NCI-H1092 (cell line): ENCODE measurements at regions not wholly inside any gene's neighbourhood (a gene's known extent, or its start where the extent isn't known, plus 50 kb on each side); places are given as distances from the start of the nearest gene placed in this dataset.
"Not testable (repeated sequence)": the region's sequence is repeated elsewhere in the genome, so short reads cannot be mapped to it uniquely, and the experiment has no call there.

Experiments used
- DNase-seq: peaks from one replicate; lab custom pipeline; 2025; lab: John Stamatoyannopoulos, UW

DNA sequence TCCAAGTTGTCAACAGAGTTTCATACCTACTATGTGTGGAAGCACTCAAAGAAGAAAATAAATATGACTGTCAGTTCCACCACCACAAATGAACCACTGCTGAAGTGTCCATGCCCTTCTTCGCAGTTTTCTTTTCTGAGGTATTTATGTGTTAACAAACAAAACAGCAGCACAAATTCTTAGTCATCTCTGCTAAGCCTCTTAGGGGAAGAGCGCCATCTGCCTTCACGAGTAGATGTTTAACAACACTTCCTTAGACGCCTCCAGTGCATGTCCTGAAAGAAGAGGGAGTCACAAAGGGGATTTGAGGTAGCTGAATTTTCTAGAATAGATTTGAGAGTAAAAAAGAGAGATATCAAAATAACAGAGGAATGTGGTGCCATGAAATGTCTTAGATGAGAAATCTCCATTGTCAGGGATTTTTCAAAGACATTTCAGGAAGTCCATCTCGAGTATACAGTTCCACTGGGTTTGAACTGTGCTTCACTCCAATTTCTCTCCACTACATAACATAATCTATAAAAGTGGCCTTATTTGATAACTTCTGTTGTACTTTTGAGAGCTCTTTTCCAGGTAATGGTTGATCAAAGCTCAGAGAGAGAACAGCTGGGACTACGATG is 775.3 kb upstream of the POM121L12 start:
- no peak for DNase-seq

DNA sequence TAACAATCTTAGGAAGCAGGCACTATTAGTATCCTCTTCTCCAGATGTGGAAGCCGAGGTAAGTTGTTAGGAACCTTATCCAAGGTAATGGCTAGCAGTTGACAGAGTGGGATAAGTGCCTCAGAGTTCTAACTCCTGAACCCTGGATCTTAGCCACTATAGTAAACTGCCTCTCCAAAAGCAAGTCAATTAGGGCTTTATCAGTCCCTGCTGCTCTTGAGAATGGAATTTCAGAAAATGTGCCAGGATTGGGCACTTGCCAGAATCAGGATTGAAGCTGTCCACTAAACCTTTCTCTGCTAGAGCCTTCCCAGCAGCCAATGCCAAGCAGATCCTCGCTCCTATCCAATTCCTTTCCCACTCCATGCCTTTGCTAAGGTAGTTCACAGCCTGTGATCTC is 777.5 kb upstream of the POM121L12 start:
- no peak for DNase-seq

DNA sequence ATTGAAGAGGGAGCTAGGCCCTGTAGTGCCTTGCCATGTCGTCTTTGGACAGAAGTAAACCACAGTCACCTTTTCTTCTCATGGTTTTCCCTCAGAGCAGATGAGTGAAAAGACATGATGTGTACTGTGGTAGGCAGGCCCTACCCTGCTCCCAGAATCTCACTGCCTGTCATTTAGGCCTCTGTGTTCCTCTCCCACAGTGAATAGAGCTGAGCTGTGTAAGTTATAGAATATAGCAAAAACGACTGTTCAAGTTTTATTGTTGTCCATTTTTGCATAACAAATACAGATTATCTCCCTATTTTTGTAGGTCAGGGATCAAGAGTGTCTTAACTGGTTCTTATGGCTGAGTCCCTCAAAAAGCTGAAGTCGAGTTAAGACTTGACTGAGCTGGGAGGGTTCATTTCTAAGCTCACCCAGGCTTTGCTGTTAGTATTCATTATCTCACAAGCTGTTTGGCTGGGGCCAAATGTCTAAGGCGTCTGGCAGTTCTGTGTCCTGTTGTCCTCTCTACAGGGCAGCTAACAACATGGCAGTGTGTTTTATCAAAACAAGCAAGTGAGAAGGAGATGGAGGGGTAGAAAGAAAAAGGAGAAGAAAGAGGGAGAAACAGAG is 780.9 kb upstream of the POM121L12 start:
- DNase-seq = no peak

DNA sequence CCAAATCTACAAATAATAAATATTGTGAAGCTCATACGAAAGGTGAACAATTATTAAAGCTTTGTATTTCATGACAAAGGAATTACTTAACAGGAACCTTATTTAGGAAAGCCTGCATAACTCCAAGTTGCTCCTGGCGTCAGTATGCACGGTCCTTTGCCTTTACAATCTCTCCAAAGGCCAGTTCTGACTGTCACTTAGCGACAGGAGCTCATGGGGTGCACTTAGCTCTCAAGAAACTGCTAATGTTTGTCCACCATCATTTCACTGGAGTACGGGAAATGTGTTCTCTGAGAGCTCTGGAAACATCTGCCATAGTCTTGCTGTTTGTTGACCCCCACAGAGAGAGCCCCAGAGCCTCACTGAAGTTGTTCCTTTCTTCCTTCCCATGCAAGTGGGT is 781.5 kb upstream of the POM121L12 start:
- DNase-seq = no peak

DNA sequence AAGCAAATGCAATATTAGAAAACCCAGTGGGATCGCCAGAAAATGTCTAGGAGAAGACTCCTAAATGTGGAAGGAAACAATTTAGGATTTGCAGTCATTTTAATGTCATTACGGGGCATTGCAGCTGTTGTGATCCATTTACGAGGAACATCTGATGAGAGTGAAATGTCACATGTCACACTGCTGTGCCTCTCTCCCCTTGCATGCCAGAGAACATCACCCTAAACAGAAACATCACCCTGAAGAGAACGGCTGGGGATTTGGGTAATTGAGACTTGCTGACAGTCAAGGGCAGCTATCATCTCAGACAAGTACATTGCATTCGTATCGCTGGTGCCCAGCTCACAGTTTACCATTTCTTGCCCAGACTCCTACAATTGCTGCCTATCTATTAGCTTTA is 785.7 kb upstream of the POM121L12 start:
- DNase-seq = no peak

DNA sequence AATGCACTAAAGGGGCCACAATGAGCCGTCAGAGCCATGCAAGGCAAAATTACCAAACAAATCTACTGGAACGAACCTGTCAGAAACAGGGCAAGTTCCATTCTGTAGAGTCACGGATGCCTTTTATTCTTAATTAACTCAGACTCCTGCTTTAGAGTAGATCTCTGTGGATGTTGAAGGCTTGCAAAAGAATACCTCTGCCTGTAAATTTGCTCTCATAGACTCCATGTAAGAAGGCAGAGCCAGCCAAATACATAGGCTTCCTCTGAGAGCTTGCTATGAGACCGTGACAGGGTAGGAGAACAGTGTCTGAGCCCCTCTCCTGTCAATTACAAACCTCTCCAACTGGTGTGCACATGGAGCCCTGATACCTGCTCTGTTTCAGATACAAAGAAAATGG is 787.9 kb upstream of the POM121L12 start:
- DNase-seq = no peak

DNA sequence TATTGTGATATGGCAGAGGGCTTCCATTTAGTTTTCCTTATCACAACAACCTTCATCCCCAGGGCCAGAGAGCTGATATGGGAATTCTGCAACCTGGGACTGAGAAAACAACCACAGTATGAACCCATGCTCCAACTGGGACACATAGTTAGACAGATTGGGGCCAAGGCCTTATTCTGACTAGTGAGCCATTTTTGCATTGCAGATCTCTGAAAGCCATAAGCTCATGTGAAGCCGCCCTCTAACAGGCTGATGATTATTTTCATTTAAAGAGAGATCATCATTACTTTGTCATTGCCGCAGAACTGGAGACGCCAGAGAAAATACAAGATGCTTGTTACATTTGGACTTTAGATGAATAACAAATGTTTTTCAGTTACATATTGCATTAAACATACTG is 791.7 kb upstream of the POM121L12 start:
- DNase-seq = no peak

DNA sequence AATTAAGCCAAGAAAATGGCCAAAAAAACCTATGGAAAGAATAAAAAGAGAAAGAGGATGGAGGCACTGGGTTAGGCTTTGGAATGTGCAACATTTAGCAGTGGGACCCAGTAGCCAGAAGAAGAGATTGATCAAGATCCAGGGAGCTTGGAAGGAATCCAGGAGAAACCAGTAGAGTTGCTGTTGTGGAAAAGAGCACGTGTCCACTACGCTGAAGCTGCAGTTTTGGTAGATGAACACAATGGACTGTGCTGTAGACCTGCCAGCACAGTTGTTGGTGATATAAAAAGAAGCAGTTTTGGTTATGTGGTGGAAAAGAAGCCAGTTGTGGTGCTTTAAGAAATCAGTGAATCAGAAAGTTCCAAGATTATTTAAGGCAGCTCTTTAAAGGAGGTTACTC is 802.2 kb upstream of the POM121L12 start:
- DNase-seq = no peak

DNA sequence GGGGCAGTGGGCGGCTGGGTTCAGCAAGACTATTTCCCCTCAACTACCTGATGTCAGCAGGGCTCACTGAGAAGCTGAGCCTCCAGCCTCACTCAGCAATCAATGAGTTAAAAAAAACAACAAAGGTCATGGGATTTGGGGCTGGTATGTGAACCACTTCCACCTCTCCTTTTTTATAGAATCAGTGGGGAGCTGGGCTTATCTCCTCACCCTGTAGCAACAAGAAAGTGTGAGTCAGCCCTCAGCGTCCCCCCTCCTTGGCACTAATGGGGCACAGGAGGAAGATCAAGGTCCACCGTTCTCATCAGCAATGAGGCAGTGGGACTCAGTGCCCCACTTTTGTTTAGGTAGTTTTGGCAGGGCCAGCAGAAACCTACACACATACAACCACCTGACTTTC is 823.5 kb upstream of the POM121L12 start:
- DNase-seq = no peak

DNA sequence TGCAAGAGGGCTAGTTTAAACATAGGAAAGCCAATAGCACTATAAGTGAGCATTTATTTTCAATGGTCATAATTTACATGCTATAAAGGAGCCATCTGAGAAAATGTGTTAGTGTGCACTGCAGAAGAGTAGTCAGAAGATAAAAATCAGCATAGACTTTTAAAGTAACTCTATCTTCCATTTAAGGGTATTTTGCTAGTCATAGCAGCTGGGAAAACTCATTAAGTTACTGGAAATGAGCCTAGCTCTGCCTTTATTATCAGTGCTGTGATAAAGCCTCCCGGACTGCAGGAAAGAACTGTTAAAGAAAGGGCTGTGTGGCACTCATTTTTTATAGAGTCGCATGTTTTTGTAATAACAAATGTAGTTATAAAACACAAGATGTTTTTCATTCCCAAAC is 825.8 kb upstream of the POM121L12 start:
- DNase-seq = no peak

DNA sequence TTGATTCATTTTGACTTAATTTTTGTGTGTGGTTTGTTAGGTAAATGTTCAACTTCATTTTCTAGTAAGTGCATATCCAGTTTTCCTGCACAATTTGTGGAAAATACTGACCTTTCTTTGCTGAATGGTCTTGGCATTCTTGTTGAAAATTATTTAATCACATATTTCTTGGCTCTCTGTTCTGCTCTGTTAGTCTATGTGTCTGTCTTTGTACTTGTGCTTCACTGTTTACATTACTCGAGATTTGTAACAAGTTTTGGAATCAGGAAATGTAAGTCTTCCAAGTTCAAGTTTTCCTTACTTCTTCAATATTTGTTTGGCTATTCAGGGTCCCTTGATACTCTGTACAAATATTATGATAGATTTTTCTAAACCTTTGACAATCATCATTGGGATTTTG is 838.2 kb upstream of the POM121L12 start:
- no peak for DNase-seq

DNA sequence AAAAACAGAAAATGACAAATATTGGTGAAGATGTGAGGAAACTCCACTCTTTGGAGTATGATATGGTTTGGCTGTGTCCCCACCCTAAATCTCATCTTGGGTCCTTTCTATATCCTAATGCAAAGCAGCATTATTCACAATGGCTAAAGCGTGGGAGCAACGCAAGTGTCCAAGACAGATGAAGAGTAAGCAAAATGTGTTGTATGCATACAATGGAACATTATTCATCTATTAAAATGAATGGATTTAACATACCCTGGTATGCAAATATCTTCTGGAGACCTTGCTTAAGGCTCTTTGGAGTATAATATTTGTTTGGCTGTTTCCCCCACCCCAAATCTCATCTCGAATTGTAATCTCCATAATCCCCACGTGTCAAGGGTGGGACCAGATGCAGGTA is 839.8 kb upstream of the POM121L12 start:
- no peak for DNase-seq

DNA sequence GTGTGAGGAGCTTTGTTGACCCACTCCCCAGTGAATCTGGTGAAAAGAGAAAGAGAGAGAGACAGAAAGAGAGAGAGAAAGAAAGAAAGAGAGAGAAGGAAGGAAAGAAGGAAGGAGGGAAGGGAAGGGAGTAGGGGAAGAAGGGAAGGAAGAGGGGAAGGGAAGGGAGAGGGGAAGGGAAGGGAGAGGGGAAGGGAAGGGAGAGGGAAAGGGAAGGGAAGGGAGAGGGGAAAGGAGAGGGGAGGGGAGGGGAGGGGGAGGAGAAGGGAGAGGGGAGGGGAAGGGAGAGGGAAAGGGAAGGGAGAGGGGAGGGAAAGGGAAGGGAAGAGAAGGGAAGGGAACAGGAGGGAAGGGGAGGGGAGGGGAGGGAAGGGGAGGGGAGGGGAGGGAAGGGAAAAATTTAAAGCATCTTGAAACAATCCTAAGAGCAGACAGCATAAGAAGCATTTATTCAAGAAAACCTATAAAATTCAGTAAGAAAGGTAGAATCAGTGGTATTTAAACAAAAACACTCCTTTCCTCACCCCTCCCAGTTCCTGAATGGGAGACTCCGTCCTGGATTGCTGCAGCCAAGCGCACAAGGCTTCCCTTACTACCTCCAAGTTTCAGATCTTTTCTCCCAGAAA is 846.2 kb upstream of the POM121L12 start:
- no peak for DNase-seq

DNA sequence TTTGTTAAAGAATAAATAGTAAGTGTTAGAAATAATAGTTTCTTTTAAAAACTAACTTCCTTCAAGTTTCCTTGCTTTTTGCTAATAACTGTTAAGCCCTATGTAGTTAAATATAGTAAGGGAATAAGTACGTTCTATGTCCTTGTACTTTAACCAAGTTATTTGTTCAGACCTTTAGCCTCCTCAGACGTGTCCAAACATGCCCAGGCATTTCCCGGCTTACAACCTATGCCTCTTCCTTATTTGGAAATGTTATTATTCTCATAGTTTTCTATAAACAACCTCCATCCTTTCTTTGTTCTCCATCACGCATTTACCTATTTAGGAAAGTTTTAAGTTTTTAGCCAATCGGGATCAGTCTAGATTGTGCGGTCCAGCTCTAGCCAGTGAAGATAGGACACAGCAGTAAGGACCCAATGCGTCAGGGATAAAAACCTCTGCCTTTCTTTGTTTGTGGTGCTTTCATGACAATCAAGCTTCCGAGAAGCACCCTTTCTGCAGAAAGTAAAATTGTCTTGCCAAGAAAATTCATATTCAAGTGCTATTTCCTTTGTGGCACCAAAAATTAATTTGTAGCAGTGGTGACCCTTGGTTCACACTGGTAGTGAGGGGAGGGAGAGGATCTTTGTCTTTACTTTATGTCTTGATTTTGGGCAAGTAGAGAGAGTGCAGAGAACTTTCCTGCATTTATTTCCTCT is 851.3 kb upstream of the POM121L12 start:
- no peak for DNase-seq

DNA sequence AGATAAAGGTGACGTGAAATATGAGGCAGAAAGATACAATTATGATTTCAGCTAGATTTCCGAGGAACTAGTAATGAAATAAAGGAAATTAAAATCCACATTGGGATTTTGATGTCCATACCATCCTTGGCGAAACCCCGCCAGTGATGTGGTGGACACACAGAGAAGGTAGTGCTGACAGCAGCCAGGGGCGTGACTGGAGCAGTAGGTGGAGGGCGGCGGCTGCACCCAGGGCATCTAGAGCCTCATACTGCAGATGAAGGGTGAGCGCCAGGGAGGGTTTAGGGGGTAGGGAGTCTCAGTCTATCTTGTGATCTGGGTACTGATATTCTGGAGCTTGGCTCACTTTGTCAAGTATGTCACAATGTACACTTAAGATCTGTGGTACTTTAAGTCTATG is 855.5 kb upstream of the POM121L12 start:
- no peak for DNase-seq

DNA sequence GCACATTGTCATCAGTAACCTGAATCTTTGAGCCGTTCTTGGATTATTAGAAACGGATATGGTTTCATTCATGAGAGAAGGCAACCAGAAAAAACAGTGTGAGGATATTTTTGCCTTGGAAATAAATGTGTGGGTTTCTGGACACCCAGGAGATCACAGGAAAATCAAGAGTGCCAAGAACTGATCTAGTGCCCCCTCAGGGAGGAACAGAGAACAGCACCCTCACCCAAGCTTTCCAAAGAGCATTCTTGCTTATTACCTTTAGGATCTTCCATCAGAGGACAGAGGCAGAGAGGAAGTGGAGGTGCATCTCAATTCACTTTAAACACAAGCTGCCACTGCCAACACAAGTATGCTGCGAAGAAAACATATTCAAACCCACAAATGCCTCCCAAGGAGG is 851.5 kb upstream of the COBL start:
- DNase-seq = no peak

DNA sequence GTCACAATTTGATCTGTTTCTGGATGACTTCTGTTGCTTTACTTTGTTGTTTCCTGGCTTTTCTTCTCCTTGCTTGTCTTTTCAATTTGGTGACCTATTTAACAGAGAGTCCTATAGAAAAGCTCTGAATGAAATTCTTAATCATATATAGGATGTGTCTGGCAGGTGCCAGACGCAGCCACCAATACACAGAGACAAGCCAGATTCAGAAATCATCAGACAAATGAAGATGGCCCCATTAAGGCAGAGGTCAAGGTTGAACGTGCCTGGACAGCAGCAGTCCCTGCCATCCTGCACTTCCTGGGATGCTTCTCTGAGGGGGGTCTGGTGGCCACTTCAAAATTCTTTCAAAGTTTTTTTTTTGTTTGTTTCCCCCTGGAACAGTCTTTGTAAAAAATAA is 846.7 kb upstream of the COBL start:
- no peak for DNase-seq

DNA sequence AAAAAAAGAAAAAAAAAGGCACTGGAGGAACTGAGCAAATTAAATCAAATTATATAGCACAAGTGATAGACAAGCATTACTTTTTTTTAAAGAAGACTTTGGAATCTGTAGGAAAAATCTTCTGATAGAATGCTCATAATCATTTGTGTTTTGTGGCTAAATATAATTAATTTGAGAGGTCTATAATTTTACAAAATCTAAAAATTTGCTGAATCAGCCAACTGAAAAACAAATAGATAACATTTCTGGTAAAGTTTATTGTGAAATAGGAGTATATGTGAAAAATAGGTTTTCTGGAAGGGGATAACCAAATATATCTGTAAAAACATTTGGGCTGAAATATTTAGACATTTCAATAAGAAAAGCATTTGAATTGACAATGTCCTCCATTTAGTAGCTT is 844.9 kb upstream of the COBL start:
- DNase-seq = no peak

DNA sequence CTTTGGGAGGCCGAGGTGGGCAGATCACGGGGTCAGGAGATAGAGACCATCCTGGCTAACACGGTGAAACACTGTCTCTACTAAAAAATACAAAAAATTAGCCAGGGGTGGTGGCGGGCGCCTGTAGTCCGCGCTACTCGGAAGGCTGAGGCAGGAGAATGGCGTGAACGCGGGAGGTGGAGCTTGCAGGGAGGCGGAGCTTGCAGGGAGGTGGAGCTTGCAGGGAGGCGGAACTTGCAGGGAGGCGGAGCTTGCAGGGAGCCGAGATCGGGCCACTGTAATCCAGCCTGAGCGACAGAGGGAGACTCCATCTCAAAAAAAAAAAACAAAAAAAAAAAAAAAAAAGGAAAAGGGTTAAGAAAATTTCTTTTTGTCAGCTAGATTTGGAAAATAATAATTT is 842.8 kb upstream of the COBL start:
- DNase-seq = not testable (repeated sequence)

DNA sequence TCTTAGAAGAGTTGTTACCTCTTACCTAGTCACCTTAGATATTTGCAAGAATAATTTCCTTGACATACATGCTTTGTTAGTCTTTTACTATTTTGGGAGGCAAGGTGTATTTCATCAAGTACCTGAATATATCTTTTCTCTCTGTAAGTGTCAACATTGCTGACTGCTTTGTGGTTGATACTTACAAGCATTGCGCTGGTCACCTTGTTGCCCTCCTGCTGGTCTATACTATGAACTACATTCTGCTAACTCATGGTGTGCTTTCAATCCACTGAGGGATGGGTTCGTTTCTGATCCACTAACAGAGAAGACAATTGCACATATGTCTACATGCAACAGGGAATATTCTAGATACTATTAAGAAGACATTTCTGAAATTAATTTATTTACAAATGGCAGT is 837.8 kb upstream of the COBL start:
- DNase-seq = no peak

DNA sequence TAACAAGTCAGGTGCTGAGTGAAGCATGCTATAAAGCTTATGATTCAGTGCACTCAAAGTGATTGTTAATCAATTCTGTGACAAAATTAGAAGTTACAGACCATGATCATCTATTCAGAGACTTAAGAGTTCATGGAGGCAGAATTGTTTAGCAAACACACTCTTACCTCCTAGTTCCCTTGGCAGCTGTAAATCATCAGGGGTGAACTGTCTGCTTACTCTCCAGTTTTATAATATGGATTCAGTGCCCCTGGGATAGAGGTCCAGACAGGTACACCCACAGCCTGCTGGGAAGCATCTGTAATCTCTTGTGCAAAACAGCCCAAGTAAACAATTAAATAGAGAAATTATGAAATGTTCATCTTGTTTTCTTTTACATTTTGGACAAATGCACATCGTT is 835.0 kb upstream of the COBL start:
- no peak for DNase-seq

DNA sequence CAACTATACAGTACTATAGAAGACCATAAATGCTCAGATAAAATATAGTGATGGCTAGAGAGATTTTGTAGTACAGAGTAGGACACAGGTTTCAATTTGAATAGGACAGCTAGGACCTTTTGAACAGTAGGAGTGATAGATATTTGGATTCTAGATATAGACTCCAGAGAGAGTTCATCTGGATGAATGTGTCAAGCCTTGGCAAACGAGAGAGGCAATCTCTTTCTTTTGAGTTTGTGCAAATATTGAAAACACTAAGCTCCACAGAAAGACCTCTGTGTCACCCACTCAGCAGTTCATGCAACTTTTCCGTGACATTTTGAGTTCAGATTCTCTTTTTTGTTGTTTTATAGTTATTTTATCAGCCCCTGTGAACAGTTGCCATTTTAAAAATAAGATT is 834.3 kb upstream of the COBL start:
- no peak for DNase-seq

DNA sequence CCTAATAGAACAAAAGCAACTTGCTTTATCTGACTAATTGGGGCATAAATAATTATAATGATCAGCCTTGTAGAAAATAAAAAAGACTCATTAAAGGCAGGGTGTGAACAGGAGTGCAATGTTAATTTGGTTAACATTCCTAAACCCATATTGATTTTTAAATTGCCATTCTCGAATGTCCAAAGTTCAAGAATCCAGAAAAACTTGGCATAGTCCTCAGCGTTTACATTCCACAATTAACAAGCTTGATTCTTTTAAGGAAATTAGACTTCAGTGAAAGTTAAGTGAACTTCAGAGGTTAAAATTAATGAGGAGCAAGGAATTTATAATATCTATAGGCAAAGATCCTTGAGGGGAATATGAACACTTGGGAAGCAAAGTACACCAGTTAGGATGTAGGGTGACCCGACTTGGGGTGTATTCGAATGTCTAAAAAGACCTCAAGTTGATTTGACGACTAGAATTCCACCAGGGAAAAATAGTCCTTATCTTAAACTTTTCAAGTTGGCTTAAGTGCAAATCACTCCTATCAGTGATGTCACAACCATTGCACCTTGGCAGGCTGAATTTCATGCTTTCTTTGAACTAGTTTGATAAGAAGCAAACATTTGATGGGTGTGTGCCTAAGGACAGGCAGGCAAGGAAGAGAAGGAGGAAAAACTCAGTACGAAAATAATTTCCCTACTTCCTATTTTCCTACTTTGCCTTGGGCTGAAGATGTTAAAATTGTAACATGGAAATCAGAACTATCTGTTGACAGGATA is 830.4 kb upstream of the COBL start:
- DNase-seq = no peak
